ENCODE measurements at regions not wholly inside any gene's neighbourhood (a gene's known extent, or its start where the extent isn't known, plus 50 kb on each side); places are given as distances from the start of the nearest gene placed in this dataset.

DNA sequence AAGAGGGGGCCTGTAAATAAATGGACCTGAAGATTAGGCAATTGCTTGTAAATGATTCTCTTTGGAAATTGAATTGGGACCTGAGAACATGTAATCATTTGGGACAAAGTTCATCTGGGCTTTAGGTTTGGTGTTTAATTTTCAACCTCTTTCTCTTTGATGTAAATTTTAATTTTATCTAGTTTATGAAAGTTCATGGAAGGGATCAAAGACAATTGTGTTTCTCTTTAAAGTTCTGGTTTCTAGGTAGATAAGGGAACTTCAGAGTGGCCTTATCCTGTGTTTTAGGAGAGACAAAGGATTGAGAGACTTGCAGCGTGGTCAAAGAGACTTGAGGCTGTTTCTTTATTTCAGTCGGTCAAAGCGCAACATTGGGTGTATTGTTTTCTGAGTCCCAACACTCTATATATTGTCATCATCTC, 1108.3 kb downstream of the TBL1XR1 start (continued):
- no peak for TF ChIP-seq FOXK1 (CRISPR knock-in tag; IDR thresholded peaks at IDR 0.05)
- TF ChIP-seq, protein P1, sequence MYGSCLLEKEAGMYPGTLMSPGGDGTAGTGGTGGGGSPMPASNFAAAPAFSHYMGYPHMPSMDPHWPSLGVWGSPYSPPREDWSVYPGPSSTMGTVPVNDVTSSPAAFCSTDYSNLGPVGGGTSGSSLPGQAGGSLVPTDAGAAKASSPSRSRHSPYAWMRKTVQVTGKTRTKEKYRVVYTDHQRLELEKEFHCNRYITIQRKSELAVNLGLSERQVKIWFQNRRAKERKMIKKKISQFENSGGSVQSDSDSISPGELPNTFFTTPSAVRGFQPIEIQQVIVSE (CRISPR knock-in tag; IDR thresholded peaks at IDR 0.05; ENCODE audit: borderline replicate concordance): no peak
- TF ChIP-seq RELA (CRISPR knock-in tag; IDR thresholded peaks at IDR 0.05; ENCODE audit: borderline replicate concordance): no peak
- no peak for TF ChIP-seq ZNF671 (CRISPR knock-in tag; IDR thresholded peaks at IDR 0.05)
- no peak for TF ChIP-seq ZNF121 (CRISPR knock-in tag; IDR thresholded peaks at IDR 0.05)
- no peak for TF ChIP-seq ELF4 (CRISPR knock-in tag; IDR thresholded peaks at IDR 0.05; ENCODE audit: low read depth)
- TF ChIP-seq, protein P2, sequence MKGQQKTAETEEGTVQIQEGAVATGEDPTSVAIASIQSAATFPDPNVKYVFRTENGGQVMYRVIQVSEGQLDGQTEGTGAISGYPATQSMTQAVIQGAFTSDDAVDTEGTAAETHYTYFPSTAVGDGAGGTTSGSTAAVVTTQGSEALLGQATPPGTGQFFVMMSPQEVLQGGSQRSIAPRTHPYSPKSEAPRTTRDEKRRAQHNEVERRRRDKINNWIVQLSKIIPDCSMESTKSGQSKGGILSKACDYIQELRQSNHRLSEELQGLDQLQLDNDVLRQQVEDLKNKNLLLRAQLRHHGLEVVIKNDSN (CRISPR knock-in tag; IDR thresholded peaks at IDR 0.05): no peak
- TF ChIP-seq ZNF396 (CRISPR knock-in tag; IDR thresholded peaks at IDR 0.05; ENCODE audit: borderline replicate concordance): no peak
- no peak for TF ChIP-seq ZNF219 (CRISPR knock-in tag; IDR thresholded peaks at IDR 0.05; ENCODE audit: borderline replicate concordance)
- TF ChIP-seq RORB (CRISPR knock-in tag; IDR thresholded peaks at IDR 0.05): no peak

DNA sequence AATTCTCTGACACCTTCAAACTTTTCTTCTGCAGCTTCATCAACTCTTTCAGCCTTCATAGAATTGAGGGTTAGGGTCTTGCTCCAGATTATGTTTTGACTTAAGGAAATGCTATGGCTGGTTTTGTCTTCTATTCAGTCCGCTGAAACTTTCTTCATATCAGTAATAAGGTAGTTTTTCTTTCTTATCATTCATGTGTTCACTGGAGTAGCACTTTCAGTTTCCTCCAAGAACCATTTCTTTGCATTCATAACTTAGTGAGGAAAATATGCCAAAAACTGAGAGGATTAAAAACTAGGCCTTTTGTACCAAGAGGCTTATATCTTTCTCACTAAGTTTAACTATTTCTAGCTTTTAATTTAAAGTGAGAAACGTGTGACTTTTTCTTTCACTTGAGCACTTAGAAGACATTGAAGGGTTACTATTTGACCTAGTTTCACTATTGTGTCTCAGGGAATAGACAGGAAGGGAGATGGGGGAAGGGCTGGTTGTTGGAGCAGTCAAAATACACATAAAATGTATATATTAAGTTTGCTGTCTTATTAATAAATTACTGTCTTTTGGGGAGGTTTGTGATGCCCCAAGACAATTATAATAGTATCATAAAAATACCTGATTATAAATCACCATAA, 1110.1 kb downstream of the TBL1XR1 start:
- ChIA-PET POLR2A (no interaction called here), CTCF (no interaction called here)
- no peaks in the 10 kb centered on the region for H3K27me3 Mint-ChIP-seq (ENCODE audit: low read depth)
- DNase-seq (ENCODE audit: low spot score): no peak
- H3K4me1 Mint-ChIP-seq: peaks cover 8% of the 10 kb centered on the region
- H3K4me3 Mint-ChIP-seq: no peak overlapping the region
- H3K27ac Mint-ChIP-seq: no peak overlapping the region
- H3K36me3 Mint-ChIP-seq: no peaks in the 10 kb centered on the region; the same call in 1 of the 2 replicates
- TF ChIP-seq SOX15 (CRISPR knock-in tag; IDR thresholded peaks at IDR 0.05) (no peak), NR1H2 (CRISPR knock-in tag; IDR thresholded peaks at IDR 0.05) (no peak), HMGA2 (CRISPR knock-in tag; IDR thresholded peaks at IDR 0.05) (no peak), IRF2 (CRISPR knock-in tag; IDR thresholded peaks at IDR 0.05; ENCODE audit: borderline replicate concordance, low read depth) (no peak), ATF1 (CRISPR knock-in tag; IDR thresholded peaks at IDR 0.05) (no peak), ZNF396 (CRISPR knock-in tag; IDR thresholded peaks at IDR 0.05; ENCODE audit: borderline replicate concordance) (no peak), GTF2I (CRISPR knock-in tag; conservative IDR thresholded peaks at IDR 0.05) (no peak), ELF4 (CRISPR knock-in tag; IDR thresholded peaks at IDR 0.05; ENCODE audit: low read depth) (no peak), SMAD3 (CRISPR knock-in tag; IDR thresholded peaks at IDR 0.05; ENCODE audit: borderline replicate concordance) (no peak), ZNF671 (CRISPR knock-in tag; IDR thresholded peaks at IDR 0.05) (no peak), KAT7 (CRISPR knock-in tag; IDR thresholded peaks at IDR 0.05; ENCODE audit: borderline replicate concordance) (no peak), TEAD4 (CRISPR knock-in tag; IDR thresholded peaks at IDR 0.05) (no peak)
- TF ChIP-seq, protein P3, sequence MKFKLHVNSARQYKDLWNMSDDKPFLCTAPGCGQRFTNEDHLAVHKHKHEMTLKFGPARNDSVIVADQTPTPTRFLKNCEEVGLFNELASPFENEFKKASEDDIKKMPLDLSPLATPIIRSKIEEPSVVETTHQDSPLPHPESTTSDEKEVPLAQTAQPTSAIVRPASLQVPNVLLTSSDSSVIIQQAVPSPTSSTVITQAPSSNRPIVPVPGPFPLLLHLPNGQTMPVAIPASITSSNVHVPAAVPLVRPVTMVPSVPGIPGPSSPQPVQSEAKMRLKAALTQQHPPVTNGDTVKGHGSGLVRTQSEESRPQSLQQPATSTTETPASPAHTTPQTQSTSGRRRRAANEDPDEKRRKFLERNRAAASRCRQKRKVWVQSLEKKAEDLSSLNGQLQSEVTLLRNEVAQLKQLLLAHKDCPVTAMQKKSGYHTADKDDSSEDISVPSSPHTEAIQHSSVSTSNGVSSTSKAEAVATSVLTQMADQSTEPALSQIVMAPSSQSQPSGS (CRISPR knock-in tag; IDR thresholded peaks at IDR 0.05; ENCODE audit: borderline replicate concordance, low read depth): no peak
- TF ChIP-seq, protein P4, sequence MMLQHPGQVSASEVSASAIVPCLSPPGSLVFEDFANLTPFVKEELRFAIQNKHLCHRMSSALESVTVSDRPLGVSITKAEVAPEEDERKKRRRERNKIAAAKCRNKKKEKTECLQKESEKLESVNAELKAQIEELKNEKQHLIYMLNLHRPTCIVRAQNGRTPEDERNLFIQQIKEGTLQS (CRISPR knock-in tag; conservative IDR thresholded peaks at IDR 0.05): no peak
- TF ChIP-seq, protein P5, sequence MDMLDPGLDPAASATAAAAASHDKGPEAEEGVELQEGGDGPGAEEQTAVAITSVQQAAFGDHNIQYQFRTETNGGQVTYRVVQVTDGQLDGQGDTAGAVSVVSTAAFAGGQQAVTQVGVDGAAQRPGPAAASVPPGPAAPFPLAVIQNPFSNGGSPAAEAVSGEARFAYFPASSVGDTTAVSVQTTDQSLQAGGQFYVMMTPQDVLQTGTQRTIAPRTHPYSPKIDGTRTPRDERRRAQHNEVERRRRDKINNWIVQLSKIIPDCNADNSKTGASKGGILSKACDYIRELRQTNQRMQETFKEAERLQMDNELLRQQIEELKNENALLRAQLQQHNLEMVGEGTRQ (CRISPR knock-in tag; IDR thresholded peaks at IDR 0.05): no peak
- TF ChIP-seq, protein P6, sequence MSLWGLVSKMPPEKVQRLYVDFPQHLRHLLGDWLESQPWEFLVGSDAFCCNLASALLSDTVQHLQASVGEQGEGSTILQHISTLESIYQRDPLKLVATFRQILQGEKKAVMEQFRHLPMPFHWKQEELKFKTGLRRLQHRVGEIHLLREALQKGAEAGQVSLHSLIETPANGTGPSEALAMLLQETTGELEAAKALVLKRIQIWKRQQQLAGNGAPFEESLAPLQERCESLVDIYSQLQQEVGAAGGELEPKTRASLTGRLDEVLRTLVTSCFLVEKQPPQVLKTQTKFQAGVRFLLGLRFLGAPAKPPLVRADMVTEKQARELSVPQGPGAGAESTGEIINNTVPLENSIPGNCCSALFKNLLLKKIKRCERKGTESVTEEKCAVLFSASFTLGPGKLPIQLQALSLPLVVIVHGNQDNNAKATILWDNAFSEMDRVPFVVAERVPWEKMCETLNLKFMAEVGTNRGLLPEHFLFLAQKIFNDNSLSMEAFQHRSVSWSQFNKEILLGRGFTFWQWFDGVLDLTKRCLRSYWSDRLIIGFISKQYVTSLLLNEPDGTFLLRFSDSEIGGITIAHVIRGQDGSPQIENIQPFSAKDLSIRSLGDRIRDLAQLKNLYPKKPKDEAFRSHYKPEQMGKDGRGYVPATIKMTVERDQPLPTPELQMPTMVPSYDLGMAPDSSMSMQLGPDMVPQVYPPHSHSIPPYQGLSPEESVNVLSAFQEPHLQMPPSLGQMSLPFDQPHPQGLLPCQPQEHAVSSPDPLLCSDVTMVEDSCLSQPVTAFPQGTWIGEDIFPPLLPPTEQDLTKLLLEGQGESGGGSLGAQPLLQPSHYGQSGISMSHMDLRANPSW (CRISPR knock-in tag; conservative IDR thresholded peaks at IDR 0.05; ENCODE audit: low read depth): no peak
- TF ChIP-seq, protein P7, sequence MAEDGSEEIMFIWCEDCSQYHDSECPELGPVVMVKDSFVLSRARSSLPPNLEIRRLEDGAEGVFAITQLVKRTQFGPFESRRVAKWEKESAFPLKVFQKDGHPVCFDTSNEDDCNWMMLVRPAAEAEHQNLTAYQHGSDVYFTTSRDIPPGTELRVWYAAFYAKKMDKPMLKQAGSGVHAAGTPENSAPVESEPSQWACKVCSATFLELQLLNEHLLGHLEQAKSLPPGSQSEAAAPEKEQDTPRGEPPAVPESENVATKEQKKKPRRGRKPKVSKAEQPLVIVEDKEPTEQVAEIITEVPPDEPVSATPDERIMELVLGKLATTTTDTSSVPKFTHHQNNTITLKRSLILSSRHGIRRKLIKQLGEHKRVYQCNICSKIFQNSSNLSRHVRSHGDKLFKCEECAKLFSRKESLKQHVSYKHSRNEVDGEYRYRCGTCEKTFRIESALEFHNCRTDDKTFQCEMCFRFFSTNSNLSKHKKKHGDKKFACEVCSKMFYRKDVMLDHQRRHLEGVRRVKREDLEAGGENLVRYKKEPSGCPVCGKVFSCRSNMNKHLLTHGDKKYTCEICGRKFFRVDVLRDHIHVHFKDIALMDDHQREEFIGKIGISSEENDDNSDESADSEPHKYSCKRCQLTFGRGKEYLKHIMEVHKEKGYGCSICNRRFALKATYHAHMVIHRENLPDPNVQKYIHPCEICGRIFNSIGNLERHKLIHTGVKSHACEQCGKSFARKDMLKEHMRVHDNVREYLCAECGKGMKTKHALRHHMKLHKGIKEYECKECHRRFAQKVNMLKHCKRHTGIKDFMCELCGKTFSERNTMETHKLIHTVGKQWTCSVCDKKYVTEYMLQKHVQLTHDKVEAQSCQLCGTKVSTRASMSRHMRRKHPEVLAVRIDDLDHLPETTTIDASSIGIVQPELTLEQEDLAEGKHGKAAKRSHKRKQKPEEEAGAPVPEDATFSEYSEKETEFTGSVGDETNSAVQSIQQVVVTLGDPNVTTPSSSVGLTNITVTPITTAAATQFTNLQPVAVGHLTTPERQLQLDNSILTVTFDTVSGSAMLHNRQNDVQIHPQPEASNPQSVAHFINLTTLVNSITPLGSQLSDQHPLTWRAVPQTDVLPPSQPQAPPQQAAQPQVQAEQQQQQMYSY (CRISPR knock-in tag; IDR thresholded peaks at IDR 0.05): no peak
- no peak for ATAC-seq
- peaks cover 14% of the 10 kb centered on the region for H3K9me3 Mint-ChIP-seq

Data from WTC11 (cell line).